ENCODE measurements at regions not wholly inside any gene's neighbourhood (a gene's known extent, or its start where the extent isn't known, plus 50 kb on each side); places are given as distances from the start of the nearest gene placed in this dataset.
"Not testable (repeated sequence)": the region's sequence is repeated elsewhere in the genome, so short reads cannot be mapped to it uniquely, and the experiment has no call there.

GRCh38 chr4:131764730-131765129 lies 1384.4 kb upstream of the PCDH10 start:
- intact Hi-C loops (cut with DNase I; ENCODE audit: low total_unique reads) = no loop called here
- no peak for TF ChIP-seq CTCF (IDR thresholded peaks at IDR 0.05)
- Histone ChIP-seq H3K4me1 (no peaks in the 10 kb centered on the region), H3K9me3 (no peaks in the 10 kb centered on the region), H3K27ac (no peak overlapping the region), H3K4me3 (no peak overlapping the region), H3K27me3 (no peaks in the 10 kb centered on the region), H3K36me3 (no peaks in the 10 kb centered on the region)
- no peak for DNase-seq

GRCh38 chr4:131774382-131774781 lies 1374.7 kb upstream of the PCDH10 start:
- H3K4me1 ChIP-seq; DNase-seq; H3K9me3 ChIP-seq; H3K36me3 ChIP-seq; H3K27ac ChIP-seq; intact Hi-C loops (cut with DNase I; ENCODE audit: low total_unique reads); H3K4me3 ChIP-seq; H3K27me3 ChIP-seq: not testable (repeated sequence)

GRCh38 chr4:131810565-131810964 lies 1338.5 kb upstream of the PCDH10 start:
- intact Hi-C loops (cut with DNase I; ENCODE audit: low total_unique reads); H3K4me1 ChIP-seq; H3K9me3 ChIP-seq; H3K4me3 ChIP-seq; DNase-seq; H3K27me3 ChIP-seq; H3K27ac ChIP-seq; H3K36me3 ChIP-seq: not testable (repeated sequence)
